Neural cell (in vitro differentiated cells): ENCODE measurements at regions not wholly inside any gene's neighbourhood (a gene's known extent, or its start where the extent isn't known, plus 50 kb on each side); places are given as distances from the start of the nearest gene placed in this dataset.
"Not testable (repeated sequence)": the region's sequence is repeated elsewhere in the genome, so short reads cannot be mapped to it uniquely, and the experiment has no call there.

Experiments
- CTCF ChIP-seq: fragments of 450-650 bp; IDR thresholded peaks from 2 replicates; pipeline ENCODE4 v1.5.1; 2014; ENCODE audit warnings: antibody characterized with exemption, mild to moderate bottlenecking, moderate library complexity; ENCODE audit not compliant: poor library complexity, severe bottlenecking
- EP300 ChIP-seq: fragments of 450-650 bp; conservative IDR thresholded peaks from 2 replicates; pipeline ENCODE4 v1.6.1; 2014; ENCODE audit warnings: antibody characterized with exemption, mild to moderate bottlenecking, moderate library complexity; ENCODE audit not compliant: poor library complexity, severe bottlenecking
- EZH2 ChIP-seq: fragments of 200-600, 300-800 bp; shearing (Covaris generic), sonication (generic); IDR thresholded peaks from 2 replicates; pipeline ENCODE4 v1.6.1; 2014; ENCODE audit warnings: antibody characterized with exemption, low read length, borderline replicate concordance, mild to moderate bottlenecking; ENCODE audit not compliant: insufficient read depth, poor library complexity, severe bottlenecking
- POLR2AphosphoS5 ChIP-seq: IDR thresholded peaks from 2 replicates; pipeline ENCODE4 v1.6.1; 2012
- RAD21 ChIP-seq: fragments of 450-650 bp; conservative IDR thresholded peaks from 2 replicates; pipeline ENCODE4 v1.6.1; 2014; ENCODE audit warnings: antibody characterized with exemption, mild to moderate bottlenecking, moderate library complexity
- REST ChIP-seq: IDR thresholded peaks from 2 replicates; pipeline ENCODE4 v1.6.1; 2012; ENCODE audit warnings: borderline replicate concordance

DNA sequence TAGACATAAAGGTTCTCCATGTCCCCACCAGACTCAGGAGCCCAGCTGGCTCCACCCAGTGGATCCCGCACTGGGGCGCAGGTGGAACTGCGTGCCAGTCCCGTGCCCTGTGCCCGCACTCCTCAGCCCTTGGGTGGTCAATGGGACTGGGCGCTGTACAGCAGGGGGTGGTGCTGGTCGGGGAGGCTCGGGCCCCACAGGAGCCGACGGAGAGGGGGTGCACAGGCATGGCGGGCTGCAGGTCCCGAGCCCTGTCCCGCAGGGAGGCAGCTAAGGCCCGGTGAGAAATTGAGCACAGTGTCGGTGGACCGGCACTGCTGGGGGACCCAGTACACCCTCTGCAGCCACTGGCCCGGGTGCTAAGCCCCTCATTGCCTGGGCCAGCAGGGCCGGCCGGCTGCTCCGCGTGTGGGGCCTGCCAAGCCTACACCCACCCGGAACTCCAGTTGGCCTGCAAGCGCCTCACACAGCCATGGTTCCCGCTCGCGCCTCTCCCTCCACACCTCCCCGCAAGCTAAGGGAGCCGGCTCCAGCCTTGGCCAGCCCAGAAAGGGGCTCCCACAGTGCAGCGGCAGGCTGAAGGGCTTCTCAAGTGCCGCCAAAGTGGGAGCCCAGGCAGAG is 832.9 kb downstream of the CENPC start:
- TF ChIP-seq EP300, EZH2, POLR2AphosphoS5, CTCF, RAD21, REST: not testable (repeated sequence)
